IgD-negative memory B cell (primary cell): ENCODE measurements at regions not wholly inside any gene's neighbourhood (a gene's known extent, or its start where the extent isn't known, plus 50 kb on each side); places are given as distances from the start of the nearest gene placed in this dataset.
A peak's percentile ranks its signal among the peaks of the same experiment; 100 is the strongest.
"Not testable (repeated sequence)": the region's sequence is repeated elsewhere in the genome, so short reads cannot be mapped to it uniquely, and the experiment has no call there.

Source experiments
- H3K27ac Mint-ChIP-seq, 3 donors: one replicate each; pipeline ENCODE4 v1.8.0; 2020 to 2022; ENCODE audit warnings: mild to moderate bottlenecking in 3 of 3, mixed read lengths in 3 of 3, moderate library complexity in 1 of 3
- H3K27me3 Mint-ChIP-seq: one replicate; pipeline ENCODE4 v1.8.0; 2021; ENCODE audit warnings: mixed read lengths
- H3K36me3 Mint-ChIP-seq: one replicate; pipeline ENCODE4 v1.8.0; 2020; ENCODE audit warnings: mild to moderate bottlenecking, mixed read lengths
- H3K4me1 Mint-ChIP-seq, 3 donors: one replicate each; pipeline ENCODE4 v1.8.0; 2020 to 2022; ENCODE audit warnings: mixed read lengths in 3 of 3, mild to moderate bottlenecking in 1 of 3
- H3K4me3 Mint-ChIP-seq, 4 donors: one replicate each; pipeline ENCODE4 v1.8.0; 2020 to 2022; ENCODE audit warnings: mild to moderate bottlenecking in 4 of 4, mixed read lengths in 4 of 4, moderate library complexity in 3 of 4
- H3K9me3 Mint-ChIP-seq, 3 donors: one replicate each; pipeline ENCODE4 v1.8.0; 2020 to 2021; ENCODE audit warnings: mixed read lengths in 3 of 3, mild to moderate bottlenecking in 1 of 3

DNA sequence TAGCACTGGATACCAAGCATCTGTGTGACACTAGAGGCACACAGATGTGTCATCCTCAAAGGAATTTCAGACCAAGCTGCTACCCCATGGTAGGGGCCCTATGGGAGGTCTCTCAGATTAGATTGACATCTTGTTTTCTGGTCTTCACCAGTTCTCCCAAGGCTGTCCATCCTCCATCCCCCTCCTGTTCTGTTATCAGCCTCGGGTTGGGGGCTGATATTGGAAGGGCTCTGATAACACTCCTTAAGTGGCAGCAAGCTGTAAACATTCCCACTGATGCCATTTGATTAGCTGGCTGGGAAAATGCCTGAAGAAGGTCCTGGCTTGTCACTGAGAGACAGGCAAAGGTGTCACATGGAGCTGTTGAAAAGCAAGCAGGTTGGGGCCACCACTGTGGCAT, 185.9 kb upstream of the RBM19 start:
- peaks cover 0 to 5% (median 2%) of the 10 kb centered on the region in 3 donors for H3K9me3 Mint-ChIP-seq
- no peaks in the 10 kb centered on the region for H3K4me1 Mint-ChIP-seq
- no peaks in the 10 kb centered on the region for H3K36me3 Mint-ChIP-seq
- H3K27ac Mint-ChIP-seq = no peak overlapping the region
- no peak overlapping the region for H3K4me3 Mint-ChIP-seq
- H3K27me3 Mint-ChIP-seq = peaks cover 4% of the 10 kb centered on the region

DNA sequence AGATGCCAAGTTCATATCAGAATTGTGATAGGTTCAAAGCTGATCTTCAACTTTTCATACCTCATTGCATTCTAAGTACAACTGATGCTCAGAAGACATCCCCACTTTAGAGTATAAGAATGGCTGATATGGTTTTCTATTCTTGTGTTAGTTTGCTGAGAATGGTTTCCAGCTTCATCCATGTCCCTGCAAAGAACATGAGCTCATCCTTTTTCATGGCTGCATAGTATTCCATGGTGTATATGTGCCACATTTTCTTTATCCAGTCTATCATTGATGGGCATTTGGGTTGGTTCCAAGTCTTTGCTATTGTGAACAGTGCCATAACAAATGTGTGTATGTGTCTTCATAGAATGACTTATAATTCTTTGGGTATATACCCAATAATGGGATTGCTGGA, 184.5 kb upstream of the RBM19 start:
- not testable (repeated sequence) for H3K36me3 Mint-ChIP-seq, H3K27me3 Mint-ChIP-seq, H3K4me1 Mint-ChIP-seq, H3K27ac Mint-ChIP-seq, H3K4me3 Mint-ChIP-seq, H3K9me3 Mint-ChIP-seq

- Mint-ChIP-seq H3K36me3 (no peaks in the 10 kb centered on the region), H3K4me3 (no peak overlapping the region), H3K27ac (no peak overlapping the region), H3K4me1 (no peaks in the 10 kb centered on the region), H3K9me3 (peaks cover 2 to 4% (median 2%) of the 10 kb centered on the region in 3 donors), H3K27me3 (no peaks in the 10 kb centered on the region)
Measured at GRCh38 chr12:114141921-114142564, 175.9 kb upstream of the RBM19 start.

GRCh38 chr12:114140576-114140975, 174.5 kb upstream of the RBM19 start:
- H3K4me1 Mint-ChIP-seq = no peaks in the 10 kb centered on the region
- no peak overlapping the region for H3K27ac Mint-ChIP-seq
- H3K4me3 Mint-ChIP-seq = no peak overlapping the region
- H3K9me3 Mint-ChIP-seq = peaks cover 0 to 2% (median 2%) of the 10 kb centered on the region in 3 donors
- H3K27me3 Mint-ChIP-seq = no peaks in the 10 kb centered on the region
- H3K36me3 Mint-ChIP-seq = no peaks in the 10 kb centered on the region

GRCh38 chr12:114136631-114137030, 170.5 kb upstream of the RBM19 start:
- Mint-ChIP-seq H3K27ac (no peak overlapping the region), H3K4me1 (no peaks in the 10 kb centered on the region), H3K36me3 (no peaks in the 10 kb centered on the region), H3K9me3 (no peaks in the 10 kb centered on the region), H3K27me3 (no peaks in the 10 kb centered on the region), H3K4me3 (no peak overlapping the region)

DNA sequence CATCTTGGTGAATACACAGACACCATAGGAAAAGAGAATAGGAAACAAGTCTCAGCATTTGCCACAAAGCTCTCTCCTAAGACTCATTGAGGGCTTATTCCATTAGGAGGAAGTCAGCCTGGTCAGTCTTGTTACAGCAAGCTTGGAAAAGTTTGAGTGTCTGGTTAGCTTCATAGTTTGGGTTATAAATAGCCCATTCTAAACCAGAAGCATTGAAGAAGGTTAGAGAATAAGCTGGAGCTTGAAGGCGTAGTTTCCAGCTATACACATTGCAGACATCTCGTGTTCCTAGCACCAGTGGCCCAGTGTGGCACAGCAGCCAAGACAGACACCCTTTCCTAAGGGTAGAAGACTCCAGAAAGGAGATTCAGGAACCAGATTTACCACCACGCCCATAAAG, 168.8 kb upstream of the RBM19 start:
- H3K4me1 Mint-ChIP-seq = no peaks in the 10 kb centered on the region
- no peaks in the 10 kb centered on the region for H3K9me3 Mint-ChIP-seq
- no peaks in the 10 kb centered on the region for H3K36me3 Mint-ChIP-seq
- no peak overlapping the region for H3K4me3 Mint-ChIP-seq
- no peaks in the 10 kb centered on the region for H3K27me3 Mint-ChIP-seq
- H3K27ac Mint-ChIP-seq = no peak overlapping the region

GRCh38 chr12:114131824-114132223, 165.7 kb upstream of the RBM19 start:
- Mint-ChIP-seq H3K27me3 (peaks cover 1% of the 10 kb centered on the region), H3K9me3 (no peaks in the 10 kb centered on the region), H3K36me3 (no peaks in the 10 kb centered on the region), H3K4me3 (no peak overlapping the region), H3K4me1 (no peaks in the 10 kb centered on the region), H3K27ac (peak overlapping the region in 1 of 3 donors; percentile 14)

- Mint-ChIP-seq H3K27ac (no peak overlapping the region), H3K27me3 (peaks cover 1% of the 10 kb centered on the region), H3K9me3 (no peaks in the 10 kb centered on the region), H3K4me1 (no peaks in the 10 kb centered on the region), H3K4me3 (no peak overlapping the region), H3K36me3 (peaks cover 2% of the 10 kb centered on the region)
Measured at GRCh38 chr12:114123108-114123507, 157.0 kb upstream of the RBM19 start.

DNA sequence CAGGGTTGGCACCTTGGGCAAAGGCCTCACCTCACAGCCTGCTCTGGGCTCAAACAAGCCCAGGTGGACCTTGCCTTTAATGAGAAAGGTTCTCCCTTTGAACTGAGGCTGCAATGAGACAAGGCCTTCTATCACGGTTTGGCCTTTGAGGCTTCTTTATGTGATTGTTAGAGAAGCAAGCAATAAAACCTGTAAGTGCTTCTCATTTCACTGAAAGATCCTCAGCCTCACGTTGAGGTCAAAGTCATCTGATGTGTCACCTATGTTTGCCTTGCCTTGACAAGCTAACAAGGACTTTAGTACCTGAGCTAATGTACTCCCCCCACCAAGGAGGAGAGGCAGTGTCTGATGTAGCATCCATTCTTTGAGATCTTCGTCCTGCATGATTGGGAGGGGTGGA, 155.9 kb upstream of the RBM19 start:
- Mint-ChIP-seq H3K27me3 (peaks cover 1% of the 10 kb centered on the region), H3K36me3 (peaks cover 2% of the 10 kb centered on the region), H3K27ac (no peak overlapping the region), H3K9me3 (no peaks in the 10 kb centered on the region), H3K4me3 (no peak overlapping the region), H3K4me1 (no peaks in the 10 kb centered on the region)

DNA sequence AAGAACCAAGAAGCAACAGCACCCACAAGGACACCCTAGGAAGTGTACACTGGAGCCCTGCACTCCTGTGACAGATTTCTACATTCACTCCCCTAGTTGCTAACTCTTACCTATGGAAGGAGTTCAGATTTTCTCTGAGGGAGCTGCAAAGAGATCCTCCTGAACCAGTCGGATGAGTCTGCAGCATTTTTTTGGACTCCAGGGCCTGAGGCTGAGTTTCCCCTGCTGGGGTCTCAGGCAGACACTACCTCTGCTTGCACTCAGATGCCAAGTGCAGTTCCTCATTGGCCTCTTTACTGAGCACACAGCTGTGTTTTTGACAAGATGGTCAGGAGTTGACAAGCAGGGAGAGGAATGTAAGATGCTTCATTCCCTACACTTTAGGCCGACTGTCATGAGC, 153.2 kb upstream of the RBM19 start:
- no peak overlapping the region for H3K27ac Mint-ChIP-seq
- peaks cover 3% of the 10 kb centered on the region for H3K27me3 Mint-ChIP-seq
- peaks cover 0 to 4% (median 0%) of the 10 kb centered on the region in 3 donors for H3K9me3 Mint-ChIP-seq
- no peak overlapping the region for H3K4me3 Mint-ChIP-seq
- H3K4me1 Mint-ChIP-seq = no peaks in the 10 kb centered on the region
- peaks cover 2% of the 10 kb centered on the region for H3K36me3 Mint-ChIP-seq

DNA sequence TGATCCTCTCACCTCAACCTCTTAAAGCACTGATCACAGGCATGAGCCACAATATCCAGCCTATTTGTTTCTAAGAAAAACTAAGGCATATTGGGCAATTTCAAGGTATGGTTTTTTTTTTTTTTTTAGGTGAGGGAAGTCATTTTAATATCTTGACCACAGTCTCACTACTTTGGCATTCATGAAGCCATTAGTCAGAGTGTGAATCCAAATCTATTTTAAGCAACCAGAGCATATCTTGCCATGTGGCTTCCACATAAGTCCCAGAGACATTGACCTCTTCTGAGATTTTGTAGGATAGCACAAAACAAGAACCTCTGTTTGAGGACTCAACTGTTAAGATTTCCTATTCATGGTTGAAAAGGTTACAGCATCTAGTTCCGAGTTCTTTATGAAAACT, 130.3 kb upstream of the RBM19 start:
- no peak overlapping the region for H3K27ac Mint-ChIP-seq
- no peaks in the 10 kb centered on the region for H3K4me1 Mint-ChIP-seq
- peaks cover 1 to 16% (median 5%) of the 10 kb centered on the region in 3 donors for H3K9me3 Mint-ChIP-seq
- no peaks in the 10 kb centered on the region for H3K36me3 Mint-ChIP-seq
- H3K27me3 Mint-ChIP-seq = peaks cover 4% of the 10 kb centered on the region
- no peak overlapping the region for H3K4me3 Mint-ChIP-seq

DNA sequence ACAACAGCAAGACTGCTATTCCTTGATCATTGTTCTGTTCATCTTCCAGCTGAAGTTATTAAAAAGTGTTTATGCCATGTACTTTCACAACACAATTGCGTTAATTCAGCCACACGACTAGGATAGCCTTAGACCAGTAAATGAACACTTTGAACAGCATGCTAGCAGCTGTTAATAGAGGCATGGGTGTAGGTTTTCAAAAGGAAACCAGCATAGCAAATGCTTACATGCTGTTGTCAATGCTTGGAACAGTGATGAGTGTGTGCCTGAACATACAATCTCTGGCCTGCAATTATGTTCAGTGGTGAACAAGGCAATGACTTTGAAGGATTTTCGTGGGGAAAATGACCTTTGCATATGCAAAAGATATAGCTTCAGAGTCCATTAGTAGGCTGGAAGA, 127.4 kb upstream of the RBM19 start:
- Mint-ChIP-seq H3K36me3 (no peaks in the 10 kb centered on the region), H3K27ac (no peak overlapping the region), H3K4me3 (no peak overlapping the region), H3K4me1 (no peaks in the 10 kb centered on the region), H3K9me3 (peaks cover 2 to 15% (median 6%) of the 10 kb centered on the region in 3 donors), H3K27me3 (peaks cover 2% of the 10 kb centered on the region)

GRCh38 chr12:114092981-114093380, 126.9 kb upstream of the RBM19 start:
- H3K36me3 Mint-ChIP-seq = no peaks in the 10 kb centered on the region

GRCh38 chr12:114090211-114090610, 124.1 kb upstream of the RBM19 start:
- peaks cover 0 to 1% (median 0%) of the 10 kb centered on the region in 3 donors for H3K4me1 Mint-ChIP-seq
- peaks cover 2 to 9% (median 6%) of the 10 kb centered on the region in 3 donors for H3K9me3 Mint-ChIP-seq
- H3K4me3 Mint-ChIP-seq = no peak overlapping the region
- H3K27ac Mint-ChIP-seq = no peak overlapping the region
- no peaks in the 10 kb centered on the region for H3K27me3 Mint-ChIP-seq
- no peaks in the 10 kb centered on the region for H3K36me3 Mint-ChIP-seq

More at GRCh38 chr12:114092981-114093380, 126.9 kb upstream of the RBM19 start:
- Mint-ChIP-seq H3K4me1 (peaks cover 0 to 1% (median 0%) of the 10 kb centered on the region in 3 donors), H3K4me3 (no peak overlapping the region), H3K9me3 (peaks cover 2 to 12% (median 6%) of the 10 kb centered on the region in 3 donors), H3K27ac (no peak overlapping the region), H3K27me3 (peaks cover 2% of the 10 kb centered on the region)

GRCh38 chr12:114073076-114073475, 107.0 kb upstream of the RBM19 start:
- Mint-ChIP-seq H3K36me3 (no peaks in the 10 kb centered on the region), H3K4me3 (no peak overlapping the region), H3K9me3 (peaks cover 0 to 5% (median 0%) of the 10 kb centered on the region in 3 donors), H3K27ac (no peak overlapping the region), H3K4me1 (no peaks in the 10 kb centered on the region), H3K27me3 (peaks cover 2% of the 10 kb centered on the region)

GRCh38 chr12:114069507-114069906, 103.4 kb upstream of the RBM19 start:
- H3K4me3 Mint-ChIP-seq = no peak overlapping the region

More at GRCh38 chr12:114069507-114069906, 103.4 kb upstream of the RBM19 start:
- Mint-ChIP-seq H3K27ac (no peak overlapping the region), H3K27me3 (peaks cover 5% of the 10 kb centered on the region), H3K4me1 (no peaks in the 10 kb centered on the region), H3K9me3 (peaks cover 0 to 5% (median 0%) of the 10 kb centered on the region in 3 donors), H3K36me3 (no peaks in the 10 kb centered on the region)
